Sciatic nerve (tissue), 2 donors: ENCODE measurements at regions not wholly inside any gene's neighbourhood (a gene's known extent, or its start where the extent isn't known, plus 50 kb on each side); places are given as distances from the start of the nearest gene placed in this dataset.

Experiments
- ATAC-seq: fragments of 200-7000 bp; cut with Tn5 transposase; one replicate; pipeline ENCODE4 v1.9.1; 2020; ENCODE audit warnings: mild to moderate bottlenecking, moderate library complexity
- DNase-seq: peaks from one replicate; pipeline ENCODE4 v3.0.0-alpha.2; 2020; ENCODE audit warnings: low spot score
- intact Hi-C: fragments of 100-400 bp; cut with DNase I; formaldehyde crosslinking; loops from one replicate; pipeline ENCODE4 v1.14.2; 2022
- donor health status: DM: no; HTN: no; CAD: no.
- donor health status: DM: no; HTN: no; CAD: no.

DNA sequence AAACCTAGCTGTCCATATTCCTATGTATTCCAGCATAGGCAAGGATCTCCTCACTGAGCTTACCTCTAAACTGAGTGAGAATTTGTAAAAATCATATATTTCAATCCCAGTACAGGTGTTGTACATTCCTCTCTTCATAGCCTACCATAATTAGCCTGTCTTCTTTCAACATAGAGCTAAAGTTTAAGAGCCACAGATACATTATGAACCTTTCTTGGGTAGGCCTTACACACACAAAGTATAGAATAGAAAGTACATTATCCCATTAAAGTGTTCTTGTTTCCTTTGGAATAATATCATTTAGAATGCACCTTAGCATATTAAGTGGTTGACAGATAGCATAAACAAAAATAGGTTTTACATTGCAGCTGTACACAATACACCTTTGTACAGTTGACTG, 282.1 kb upstream of the TMEM161B start:
- DNase-seq: no peak
- no peak for ATAC-seq
- intact Hi-C loops: no loop called here

DNA sequence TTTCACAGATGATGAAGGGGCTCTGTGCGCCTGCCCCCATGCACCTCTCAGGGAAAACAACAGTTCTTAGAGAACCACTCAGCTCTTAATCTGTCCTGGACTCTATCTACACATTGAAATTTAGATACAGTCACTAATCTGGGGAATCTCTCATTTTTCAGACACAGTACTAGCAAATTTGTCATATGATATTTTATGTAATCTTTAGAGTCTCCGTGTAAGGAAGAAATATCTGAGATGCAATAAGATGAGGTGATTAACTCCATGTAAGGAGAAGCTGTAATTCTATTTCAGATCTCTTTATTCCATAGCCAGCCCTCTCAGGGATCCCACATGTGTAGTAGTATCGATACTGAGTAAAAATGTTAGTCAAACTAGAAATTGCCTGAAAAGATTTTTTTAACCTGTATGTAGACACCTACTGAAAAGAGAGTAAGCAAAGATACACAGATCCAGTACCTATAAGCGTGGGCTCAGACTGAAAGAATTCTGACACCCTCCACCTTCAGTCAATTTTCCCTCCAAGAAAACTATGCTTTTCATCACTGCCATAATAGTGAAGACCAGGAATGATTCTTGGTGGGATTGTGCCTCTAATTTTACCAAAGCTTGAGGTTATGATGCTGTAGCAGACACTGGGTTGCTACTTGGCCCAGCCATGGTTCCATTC, 279.6 kb upstream of the TMEM161B start:
- intact Hi-C loops: no loop called here
- no peak for DNase-seq
- no peak for ATAC-seq

DNA sequence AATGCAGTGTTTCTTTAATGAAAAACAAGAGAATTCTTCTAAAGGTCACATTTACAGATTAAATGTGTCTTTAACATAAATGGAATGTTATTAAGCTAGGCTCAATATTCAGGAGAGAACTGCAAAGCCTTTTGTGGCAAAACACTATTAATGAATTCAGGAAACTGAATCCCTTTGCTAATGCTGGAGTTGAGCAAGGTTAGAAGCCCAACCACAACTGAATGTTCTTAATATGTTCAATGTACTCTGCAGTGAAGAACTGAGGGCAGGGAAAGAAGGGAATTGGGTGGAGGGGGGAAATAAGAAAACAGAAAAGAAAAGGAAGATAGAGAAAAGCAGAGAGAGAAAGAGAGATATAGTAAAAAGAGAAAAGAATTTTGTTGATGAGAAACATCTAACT, 276.7 kb upstream of the TMEM161B start:
- DNase-seq (no peak), ATAC-seq (no peak)
- intact Hi-C loops: no loop called here

DNA sequence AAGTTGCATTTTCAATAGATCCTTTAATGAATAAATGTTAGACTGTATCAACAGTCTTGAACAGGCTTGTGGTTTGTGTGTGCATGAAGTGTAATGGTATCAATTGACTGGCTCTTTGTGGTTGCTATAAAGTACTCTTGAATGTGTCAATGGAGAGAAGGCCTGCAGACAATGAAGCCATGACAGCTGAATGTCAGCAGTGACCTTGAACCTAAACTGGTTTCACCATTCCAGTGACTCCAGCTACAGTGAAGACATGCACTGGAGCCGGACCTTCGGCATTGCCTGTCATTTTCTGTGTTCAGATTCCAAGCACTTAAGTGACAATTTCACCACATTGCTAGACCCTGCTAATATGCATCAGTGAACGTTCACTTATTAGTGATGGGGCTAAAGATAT, 276.0 kb upstream of the TMEM161B start:
- ATAC-seq (no peak), DNase-seq (no peak)
- intact Hi-C loops: no loop called here

DNA sequence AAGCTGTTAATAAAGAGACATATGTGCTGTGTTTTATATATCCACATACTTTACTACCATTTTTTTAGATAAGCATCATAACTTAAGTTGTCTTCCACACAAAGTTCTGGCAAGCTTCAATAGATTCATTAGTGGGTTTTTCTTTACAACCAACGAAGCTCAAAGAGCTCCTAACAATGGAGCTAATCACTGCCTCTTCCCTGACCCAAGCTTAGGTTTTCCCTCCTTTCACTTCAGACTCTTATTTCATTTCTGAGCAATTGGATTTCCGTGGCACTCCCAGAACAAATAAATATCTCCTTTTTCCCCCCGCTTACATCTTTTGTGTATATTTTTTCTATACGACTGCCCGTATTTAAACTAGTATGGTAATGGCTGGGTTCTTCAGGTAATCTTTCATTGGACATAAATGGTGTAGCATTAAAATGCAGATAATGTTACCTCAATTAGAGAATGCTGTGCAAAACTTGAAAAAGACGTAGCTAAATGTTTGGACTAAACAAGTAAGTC, 275.5 kb upstream of the TMEM161B start:
- intact Hi-C loops: no loop called here
- no peak for ATAC-seq
- DNase-seq: no peak

DNA sequence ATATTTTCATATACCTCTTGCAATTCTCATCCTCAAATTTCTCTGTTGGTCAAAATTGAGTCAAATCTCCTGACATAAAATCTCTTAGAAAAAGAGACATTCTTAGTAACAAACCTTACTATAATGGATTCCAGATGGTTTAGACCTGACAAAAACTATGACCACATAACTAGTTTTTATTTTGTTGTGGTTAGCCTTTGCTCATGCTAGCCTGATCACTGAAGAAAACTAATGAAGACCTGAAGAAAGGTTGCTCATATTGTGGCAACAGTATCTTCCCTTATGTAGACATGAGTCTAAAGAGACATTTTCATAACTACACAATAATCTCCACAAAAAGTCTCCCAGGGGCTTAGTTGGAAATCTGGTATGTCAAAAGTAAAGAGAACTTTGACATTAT, 274.1 kb upstream of the TMEM161B start:
- DNase-seq (no peak), ATAC-seq (no peak)
- intact Hi-C loops: no loop called here

DNA sequence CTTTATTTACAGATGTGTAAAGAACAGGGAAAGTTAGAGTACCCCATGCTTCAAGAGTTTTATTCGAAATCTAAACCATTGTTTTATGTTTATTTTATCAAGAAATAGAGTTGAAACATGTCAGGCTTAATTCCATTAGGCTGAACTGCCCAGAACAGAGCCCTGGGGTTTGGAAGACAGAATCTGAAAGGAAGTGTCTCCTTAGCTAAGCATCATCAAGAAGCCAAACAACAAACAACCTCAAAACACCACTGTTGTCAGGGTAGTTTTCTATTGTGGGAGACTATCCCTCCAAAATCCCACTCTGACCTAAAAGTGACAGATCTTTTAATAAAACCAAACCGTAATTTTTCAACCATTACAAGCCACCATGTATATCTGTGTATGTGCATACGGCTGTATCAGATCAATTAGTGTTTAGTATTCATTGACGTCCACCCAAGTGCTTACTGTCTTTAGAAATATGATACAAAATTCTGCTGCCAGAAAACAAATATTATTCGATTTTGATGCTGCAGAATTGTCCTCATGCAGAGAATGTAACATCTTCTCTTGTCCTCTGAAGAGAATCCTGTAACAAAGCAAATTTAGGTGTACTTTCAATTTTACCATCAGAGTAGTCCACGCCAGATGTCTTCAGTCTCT, 271.9 kb upstream of the TMEM161B start:
- ATAC-seq (no peak), DNase-seq (no peak)
- intact Hi-C loops: no loop called here

DNA sequence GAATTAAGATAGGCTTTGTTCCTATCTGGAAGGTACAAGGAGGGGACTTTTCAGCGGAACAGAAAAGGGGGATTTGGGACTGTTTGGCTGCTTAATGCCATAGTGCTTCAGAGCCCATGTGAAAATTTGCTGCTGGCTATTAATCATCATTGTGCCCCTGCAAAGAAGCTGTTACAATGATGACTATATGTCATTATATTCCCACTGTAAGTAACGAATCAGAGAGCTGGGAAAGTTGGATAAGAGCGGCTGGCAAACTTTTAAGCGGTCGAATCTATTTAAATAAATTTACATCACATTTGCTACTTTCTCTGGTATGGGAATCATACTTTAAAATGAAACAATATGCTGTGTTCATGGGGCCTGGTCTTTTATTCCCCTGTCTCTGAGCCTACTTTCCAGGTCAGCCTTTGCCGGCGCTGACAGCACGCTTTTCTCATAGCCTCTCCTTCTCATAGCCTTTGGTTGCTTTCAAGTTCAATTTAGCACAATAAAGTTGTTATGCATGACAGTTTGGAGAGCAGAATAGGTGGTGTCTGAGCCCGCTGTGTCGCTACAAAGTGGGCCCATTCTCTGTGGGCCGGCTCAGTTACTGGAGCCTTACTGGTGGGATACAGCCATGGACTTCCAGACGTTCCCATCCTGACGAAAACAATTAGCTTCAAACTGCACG, 271.2 kb upstream of the TMEM161B start:
- no peak for ATAC-seq

DNA sequence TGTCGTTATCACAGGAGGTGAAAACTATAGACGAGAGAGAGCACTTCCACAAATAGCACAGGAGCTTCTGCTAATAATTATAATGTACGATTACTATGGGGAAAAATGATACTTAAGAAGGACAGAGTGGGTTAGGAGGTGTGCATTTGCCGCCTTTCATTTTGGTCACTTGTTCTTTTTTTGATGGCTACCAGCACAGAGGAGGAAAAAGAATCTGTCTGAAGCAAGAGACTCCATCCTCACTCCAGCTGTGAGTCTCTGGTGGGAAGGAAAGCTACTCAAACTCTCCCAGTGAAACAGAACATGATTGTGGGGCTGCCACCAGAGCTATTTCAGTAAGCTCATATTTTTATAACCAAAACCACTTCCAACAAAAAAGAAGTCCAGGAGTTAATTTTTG, 270.4 kb upstream of the TMEM161B start:
- intact Hi-C loops: no loop called here
- ATAC-seq: no peak
- DNase-seq: no peak

More for the DNA sequence above, 271.2 kb upstream of the TMEM161B start:
- intact Hi-C loops: no loop called here
- DNase-seq: no peak

DNA sequence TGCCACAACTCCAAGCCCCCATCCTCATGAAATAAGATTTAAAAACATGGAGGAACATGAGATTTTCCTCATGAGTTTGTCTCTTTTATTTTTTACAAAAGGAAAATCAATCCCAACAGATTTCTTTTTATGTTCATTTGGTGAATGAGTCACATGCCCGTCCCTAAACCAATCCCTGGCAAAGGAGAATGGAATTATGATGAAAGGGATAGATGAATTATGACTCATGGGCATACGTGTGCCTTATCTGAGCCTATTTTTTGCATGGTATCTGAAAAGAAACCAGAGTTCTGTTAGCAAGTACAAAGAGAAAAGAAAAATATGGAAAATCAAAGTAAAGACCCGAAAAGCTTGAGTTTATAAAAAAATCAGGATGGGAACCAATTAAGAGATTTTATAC, 267.5 kb upstream of the TMEM161B start:
- intact Hi-C loops: no loop called here
- ATAC-seq (no peak), DNase-seq (no peak)

DNA sequence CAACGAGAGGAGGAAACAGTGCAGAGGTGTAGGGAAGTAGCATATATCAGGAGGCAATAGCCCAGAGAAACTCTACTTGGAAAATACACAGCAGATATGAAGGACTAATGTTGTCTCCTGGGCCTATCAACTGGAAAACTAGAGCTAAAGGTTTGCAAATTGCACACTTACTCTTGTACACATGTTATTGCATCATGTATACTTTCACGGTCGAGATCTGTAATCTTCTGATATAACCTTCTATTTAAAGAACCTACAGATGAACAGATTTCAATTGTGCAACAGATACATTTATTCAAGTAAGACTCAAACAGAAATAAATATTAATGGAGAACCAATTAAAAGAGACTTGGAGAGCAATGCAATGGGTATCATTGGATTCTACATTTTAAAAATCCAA, 256.3 kb upstream of the TMEM161B start:
- DNase-seq: no peak
- intact Hi-C loops: no loop called here
- ATAC-seq: no peak

DNA sequence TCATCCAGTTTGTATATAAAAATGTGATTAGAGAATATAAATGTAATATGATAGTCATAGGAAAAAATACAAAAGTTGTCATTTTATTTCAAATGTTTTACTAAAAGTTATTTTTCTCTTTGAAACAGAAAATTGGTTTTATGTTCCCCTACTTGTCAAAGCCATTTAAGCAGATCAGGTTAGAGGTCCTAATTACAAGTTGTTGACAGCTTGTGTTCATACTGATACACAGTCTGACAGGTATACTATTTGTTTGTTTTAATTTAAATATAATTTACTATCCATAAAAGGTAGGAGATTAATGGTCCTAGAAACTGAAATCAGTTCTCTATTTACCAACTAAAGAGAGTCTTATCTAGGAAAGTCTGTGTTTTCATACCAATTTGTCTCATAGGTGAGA, 250.4 kb upstream of the TMEM161B start:
- ATAC-seq (no peak), DNase-seq (no peak)
- intact Hi-C loops: no loop called here

DNA sequence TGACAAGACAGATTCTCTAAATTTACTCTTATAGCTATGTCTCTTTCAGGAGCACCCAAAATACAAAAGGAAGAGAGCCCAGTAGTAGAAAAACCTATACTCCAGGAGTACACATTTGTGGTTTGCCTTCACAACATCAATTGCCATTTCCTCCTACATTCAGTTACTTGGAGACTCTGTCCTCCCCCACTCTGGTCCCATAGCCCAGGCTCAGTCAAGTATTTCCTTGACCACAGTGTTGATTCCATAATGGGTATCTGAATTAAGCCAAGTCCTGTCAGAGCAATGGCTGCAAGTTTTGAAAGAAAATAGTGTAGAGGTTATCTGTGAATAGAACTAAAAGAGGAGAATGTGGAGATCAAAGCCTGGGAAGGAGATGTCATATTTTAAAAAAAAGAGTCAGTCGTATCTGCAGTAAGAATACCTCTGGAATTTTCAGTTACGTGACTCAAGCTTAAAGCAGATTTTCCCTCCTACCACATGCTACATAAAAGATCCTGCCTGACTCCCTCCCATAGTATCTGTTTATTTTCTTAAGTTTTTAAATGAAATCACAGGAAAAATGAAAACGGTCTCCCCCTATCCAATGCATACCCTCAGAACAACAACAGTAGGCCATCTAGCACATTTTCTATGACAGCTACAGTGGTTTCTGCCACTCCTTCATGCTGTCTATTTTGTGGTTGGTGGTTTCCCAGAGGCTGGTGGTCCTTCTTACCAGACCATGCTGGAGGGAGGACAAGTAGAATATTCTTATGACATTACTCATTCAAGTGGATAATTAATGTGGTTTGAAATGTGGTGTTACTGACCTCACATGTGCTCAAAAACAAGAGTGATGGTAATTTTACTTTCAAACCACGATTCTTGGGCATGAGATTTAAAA, 249.7 kb upstream of the TMEM161B start:
- intact Hi-C loops: no loop called here
- DNase-seq (no peak), ATAC-seq (no peak)

DNA sequence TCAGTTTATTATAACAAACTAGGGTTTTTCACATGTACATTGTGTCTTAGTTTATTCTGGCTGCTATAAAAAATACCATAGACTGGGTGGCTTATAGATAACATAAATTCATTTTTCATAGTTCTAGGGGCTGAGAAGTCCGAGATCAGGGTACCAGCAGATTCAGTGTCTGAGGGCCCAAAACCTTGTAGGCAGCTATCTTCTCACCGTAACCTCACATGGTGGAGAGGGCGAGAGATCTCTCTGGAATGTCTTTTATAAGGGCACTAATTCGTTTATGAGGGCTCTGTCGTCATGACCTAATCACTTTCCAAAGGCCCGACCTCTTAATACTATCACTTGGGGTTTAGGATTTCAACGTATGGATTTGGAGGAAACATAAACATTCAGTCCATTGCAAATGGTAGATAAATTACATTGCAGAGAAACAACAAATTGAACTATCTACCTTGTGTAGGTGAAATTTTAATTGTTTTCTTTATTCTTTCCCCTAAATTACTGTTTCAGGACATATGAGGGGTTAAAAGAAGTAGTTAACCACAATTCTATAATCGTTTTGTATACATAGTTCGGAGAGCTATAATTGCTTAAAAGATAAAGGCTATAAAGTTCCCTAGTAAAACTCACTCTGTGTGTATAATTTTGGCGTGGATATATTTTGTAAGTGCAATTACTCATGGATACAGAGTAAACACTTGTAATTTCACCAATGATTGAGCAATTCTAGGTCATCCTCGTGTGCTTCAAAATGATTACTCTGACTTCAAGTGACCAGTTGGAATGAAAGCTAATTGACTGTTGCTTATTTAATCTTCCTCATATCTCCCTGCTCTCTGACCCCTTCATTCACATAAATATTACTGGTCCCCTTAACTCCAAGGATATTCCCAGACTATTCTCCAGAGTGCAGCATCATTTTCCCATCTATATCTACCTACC, 247.5 kb upstream of the TMEM161B start:
- ATAC-seq: no peak
- no peak for DNase-seq
- intact Hi-C loops: no loop called here

DNA sequence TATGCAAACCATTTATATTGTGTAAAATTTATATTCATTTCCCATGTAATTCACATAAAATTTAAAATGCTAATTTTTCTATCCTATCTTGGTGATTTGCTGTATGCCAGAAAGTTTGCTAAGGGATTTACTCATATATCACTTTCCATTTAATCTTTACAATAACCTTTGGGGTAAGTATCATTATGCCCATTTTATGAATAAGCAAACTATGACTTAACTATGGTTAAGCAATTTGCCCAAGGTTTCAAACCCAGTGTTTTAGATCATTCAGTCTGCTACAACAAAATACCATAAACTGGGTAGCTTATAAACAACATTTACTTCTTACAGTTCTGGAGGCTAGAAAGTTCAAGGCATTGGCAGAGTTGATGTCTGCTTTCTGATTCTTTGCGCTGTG, 246.4 kb upstream of the TMEM161B start:
- ATAC-seq (no peak), DNase-seq (no peak)
- intact Hi-C loops: no loop called here

DNA sequence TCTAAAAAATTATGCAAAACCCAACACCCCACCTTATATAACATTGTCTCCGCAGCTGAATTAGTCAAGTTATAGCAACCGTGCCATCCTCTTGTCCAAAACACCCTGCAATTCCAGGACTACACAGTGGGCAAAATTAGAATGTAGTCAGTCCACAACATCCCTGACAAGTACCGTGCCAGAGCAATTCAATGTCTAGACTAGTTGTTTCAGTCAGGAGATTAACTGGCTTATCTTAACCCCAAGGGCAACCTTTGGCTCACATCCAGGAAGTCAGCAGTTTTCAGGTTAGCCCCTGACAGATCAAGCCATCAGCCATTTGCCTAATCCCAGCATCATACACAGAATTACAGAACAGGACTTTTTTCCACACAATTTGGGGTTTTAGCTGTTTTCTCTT, 240.8 kb upstream of the TMEM161B start:
- intact Hi-C loops: no loop called here
- ATAC-seq (no peak), DNase-seq (no peak)

DNA sequence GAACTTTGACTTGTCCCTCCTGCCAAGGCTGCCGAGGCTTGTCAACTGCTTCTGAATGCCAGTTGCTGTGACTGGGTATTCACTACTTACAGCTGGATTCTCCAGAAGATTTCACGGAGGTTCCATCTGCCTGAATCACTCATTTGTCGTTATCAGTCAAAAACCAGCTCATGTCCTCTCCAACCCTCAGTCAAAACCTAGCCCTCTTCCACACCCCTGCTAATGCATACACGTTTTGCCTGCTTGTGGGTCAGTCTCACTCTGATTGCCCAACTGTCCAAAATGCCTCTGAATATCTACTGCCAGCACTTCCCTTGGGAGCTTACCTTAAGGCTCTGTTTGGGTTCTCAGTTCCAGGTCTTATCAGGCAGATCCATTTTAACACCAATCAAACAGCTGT, 238.6 kb upstream of the TMEM161B start:
- DNase-seq (no peak), ATAC-seq (no peak)

DNA sequence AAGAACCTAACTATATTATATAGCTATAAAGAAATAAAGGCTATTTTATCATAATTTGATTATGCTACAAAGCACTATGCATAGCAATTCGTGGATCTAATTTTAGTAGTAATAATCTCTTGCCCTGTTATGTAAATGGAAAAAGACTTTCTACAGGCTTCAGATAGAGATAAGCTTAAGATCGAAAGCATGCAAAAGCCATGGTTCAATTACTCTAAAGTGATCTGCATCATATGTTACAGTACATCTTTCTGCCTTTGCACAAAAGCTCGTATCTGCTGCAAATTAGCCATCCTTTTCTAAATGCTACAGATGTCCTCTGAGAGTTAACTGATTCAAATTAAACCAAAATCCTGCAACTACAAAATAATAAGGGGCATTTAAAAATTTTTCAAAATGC, 234.8 kb upstream of the TMEM161B start:
- ATAC-seq: no peak

More for the DNA sequence above, 238.6 kb upstream of the TMEM161B start:
- intact Hi-C loops: no loop called here

DNA sequence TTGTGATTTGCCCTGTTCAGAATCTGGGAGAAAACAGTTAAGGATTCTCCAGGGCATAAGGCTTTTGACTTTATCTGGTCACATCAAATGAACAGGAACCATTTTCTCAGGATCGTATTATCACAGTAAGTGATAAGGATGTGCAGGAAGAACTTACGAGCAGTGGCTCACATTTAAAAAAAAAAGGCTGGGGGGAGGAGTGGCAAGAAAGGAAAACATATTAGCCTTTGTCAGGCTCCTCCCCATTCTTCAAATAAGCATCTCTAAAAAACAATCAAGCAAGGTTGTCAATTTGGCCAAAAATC, 234.3 kb upstream of the TMEM161B start:
- DNase-seq (no peak), ATAC-seq (no peak)
- intact Hi-C loops: no loop called here

More for the DNA sequence above, 234.8 kb upstream of the TMEM161B start:
- intact Hi-C loops: no loop called here
- no peak for DNase-seq
